ENCODE measurements at regions not wholly inside any gene's neighbourhood (a gene's known extent, or its start where the extent isn't known, plus 50 kb on each side); places are given as distances from the start of the nearest gene placed in this dataset.

- in situ Hi-C loops (cut with MboI; ENCODE audit: low sequenced_read_pairs) = no loop called here
Measured at GRCh38 chr3:107082527-107082926, 294.7 kb upstream of the CCDC54 start.

- in situ Hi-C loops (cut with MboI; ENCODE audit: low sequenced_read_pairs) = no loop called here
Measured at GRCh38 chr3:107085261-107085660, 292.0 kb upstream of the CCDC54 start.

DNA sequence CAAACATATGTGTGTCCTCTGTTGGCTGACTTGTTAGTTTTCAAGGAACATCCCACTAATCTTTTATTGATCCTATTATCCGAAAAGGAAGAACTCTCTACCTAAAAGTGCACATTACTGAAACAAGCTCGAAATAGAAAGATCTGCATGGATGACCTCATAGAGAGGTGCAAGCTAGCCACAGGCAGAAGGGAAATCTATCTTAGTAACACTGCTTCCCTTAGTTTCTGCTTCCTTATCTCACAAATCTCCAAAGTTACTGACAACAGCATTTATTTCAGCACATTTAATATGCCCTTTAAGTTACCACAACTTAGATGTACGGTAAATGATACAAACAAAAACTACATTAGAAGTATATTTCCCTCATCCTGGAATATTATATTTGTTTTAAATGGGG, 285.1 kb upstream of the CCDC54 start:
- in situ Hi-C loops (cut with MboI; ENCODE audit: low sequenced_read_pairs) = no loop called here

DNA sequence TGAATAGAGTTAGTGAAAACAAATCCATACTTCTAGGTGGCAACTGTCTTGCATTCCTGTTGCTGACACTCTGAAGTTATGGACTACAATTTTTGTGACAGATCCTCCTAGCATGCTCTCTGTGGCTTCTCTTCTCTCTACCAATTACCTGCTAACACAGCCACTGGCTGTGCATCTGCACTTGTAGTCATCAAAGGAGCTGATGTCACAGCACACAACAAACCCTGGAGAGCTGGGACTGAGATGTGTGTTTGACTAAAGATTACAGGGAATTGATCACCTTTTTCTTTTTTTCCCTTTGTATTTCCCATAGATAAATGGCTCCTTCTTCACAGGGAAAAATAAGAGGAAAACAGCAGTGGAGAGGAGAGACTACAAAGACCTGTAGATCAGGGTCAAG, 278.4 kb upstream of the CCDC54 start:
- in situ Hi-C loops (cut with MboI; ENCODE audit: low sequenced_read_pairs) = no loop called here

DNA sequence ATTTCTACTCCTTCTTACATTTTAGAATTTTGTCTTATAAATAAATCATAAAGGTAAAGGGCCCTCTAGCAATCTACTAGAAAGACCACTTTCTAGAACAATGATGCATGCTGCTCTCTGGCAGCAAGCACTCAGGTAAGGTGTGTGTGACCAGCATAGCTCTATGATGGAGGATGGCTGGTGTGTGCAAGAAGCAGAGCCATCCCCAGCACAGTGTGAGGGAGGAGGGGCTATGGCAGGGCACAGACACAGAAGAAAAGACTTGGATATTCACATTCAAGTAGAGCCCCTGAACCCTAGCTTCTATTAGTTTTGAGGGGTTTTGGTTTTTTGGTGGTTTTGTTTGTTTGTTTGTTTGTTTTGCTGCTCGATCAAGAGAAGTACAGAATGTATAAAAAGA, 277.1 kb upstream of the CCDC54 start:
- in situ Hi-C loops (cut with MboI; ENCODE audit: low sequenced_read_pairs) = no loop called here

DNA sequence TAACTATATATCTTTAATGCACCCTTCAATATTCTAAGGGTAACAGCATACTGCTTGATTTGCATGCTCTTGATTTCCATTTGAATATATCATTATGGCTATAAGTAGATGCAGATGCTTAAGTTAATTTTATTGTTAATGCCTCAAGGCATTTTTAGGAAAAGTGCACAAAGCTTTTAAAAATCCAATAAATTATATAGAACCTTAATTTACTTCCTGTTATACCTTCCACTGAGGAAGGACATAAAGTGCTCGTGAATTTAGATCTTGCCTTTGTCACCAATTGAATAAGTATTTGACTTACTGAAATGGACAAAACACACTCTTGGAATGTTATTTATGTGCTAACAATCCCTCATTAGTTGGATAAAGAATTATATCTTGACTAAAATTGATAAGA, 276.7 kb upstream of the CCDC54 start:
- in situ Hi-C loops (cut with MboI; ENCODE audit: low sequenced_read_pairs) = no loop called here

DNA sequence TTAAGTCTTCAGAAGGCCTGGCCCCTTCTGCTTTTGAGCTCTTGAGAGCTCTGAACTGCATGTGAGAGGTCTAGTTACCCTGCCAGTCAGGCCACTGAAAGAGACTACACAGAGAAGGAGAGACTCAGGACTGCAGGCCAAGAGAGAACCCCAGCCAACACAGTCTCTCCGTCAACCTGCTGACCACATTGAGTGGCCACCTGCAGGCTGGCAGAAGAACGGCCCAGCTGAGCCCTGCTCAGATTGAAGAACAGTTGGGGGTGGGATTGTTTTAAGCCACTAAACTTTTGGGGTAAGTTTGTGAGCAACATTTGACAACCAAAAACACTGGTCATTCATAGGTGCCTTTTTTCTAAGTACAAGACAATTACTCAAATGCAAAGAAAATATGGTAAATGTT, 273.5 kb upstream of the CCDC54 start:
- in situ Hi-C loops (cut with MboI; ENCODE audit: low sequenced_read_pairs) = no loop called here

GRCh38 chr3:107106316-107106715, 270.9 kb upstream of the CCDC54 start:
- in situ Hi-C loops (cut with MboI; ENCODE audit: low sequenced_read_pairs) = no loop called here

DNA sequence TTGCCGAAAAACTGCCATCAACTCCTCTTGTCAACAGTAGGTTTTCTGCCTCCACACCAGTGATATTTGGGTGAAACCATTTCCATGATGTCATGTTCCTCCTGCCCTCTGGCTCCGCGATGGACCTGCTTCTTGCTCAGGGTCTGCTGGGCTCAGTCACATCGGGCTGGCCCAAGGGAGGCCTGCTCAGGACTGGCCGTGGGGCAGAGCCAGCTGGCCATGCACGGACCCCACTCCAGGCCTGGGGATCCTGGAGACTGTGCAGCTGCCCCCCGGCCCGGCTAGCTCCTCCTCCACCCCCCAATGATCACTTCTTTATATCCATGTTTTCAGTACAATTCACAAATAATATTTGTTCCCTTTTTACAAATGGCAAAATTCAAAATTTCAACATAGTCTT, 270.3 kb upstream of the CCDC54 start:
- in situ Hi-C loops (cut with MboI; ENCODE audit: low sequenced_read_pairs) = no loop called here

GRCh38 chr3:107110596-107111305, 266.5 kb upstream of the CCDC54 start:
- in situ Hi-C loops (cut with MboI; ENCODE audit: low sequenced_read_pairs) = no loop called here

DNA sequence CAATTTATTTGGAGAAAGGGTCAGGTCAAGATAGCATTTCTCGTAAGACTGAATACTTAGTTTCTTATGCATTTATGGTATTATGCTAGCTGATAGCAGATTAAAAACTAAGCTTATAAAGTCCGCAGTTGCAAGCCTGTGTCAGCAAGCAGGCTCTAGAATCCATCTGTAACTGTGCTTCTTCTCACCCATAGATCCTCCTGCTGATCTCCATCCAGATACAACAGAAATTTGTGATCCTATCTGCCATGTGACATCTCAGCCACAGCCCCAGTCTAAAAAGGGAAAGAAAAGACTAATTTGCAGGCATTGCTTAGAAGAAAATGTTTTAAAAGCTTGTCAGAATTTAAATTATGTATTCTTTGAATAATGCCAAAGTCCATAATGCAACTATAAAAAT, 265.4 kb upstream of the CCDC54 start:
- in situ Hi-C loops (cut with MboI; ENCODE audit: low sequenced_read_pairs) = no loop called here

DNA sequence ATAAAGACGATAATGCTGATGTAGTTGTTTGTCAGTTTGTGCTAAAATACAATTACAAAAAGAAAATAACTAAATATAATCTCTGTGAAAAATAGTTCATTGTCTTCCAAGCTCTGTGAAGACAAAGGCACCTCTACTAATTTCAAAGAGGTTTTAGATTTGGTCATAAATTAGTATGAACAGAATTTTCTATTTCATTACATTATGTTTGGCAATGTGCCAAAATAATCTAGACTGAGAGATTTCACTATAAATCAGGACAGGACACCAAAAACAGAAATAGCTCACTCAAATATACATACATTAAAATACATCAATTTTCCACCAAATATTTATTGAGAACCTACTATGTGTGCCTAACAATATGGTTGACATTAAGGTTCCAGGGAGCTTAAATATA, 264.9 kb upstream of the CCDC54 start:
- in situ Hi-C loops (cut with MboI; ENCODE audit: low sequenced_read_pairs) = no loop called here

GRCh38 chr3:107116251-107116650, 261.0 kb upstream of the CCDC54 start:
- in situ Hi-C loops (cut with MboI; ENCODE audit: low sequenced_read_pairs) = no loop called here

DNA sequence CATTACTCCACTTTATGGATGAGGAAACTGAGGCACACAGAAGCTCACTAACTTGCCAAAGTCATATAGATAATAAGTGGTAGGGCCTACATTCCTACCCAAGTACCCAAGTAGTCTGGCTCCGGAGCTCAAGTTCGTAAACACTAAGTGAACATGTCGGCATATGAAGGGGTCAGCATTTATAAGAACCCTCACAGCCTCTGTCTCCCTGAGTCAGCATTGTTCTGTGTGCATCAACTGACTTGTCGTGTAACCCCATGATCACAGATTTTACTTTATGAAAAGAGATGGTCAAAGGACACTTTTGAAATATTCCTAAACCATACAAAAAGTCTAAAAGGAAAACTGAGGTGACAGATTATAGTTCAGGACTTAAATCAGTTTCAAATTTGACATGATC, 260.1 kb upstream of the CCDC54 start:
- in situ Hi-C loops (cut with MboI; ENCODE audit: low sequenced_read_pairs) = no loop called here

- in situ Hi-C loops (cut with MboI; ENCODE audit: low sequenced_read_pairs) = no loop called here
Measured at GRCh38 chr3:107117922-107118536, 259.2 kb upstream of the CCDC54 start.

DNA sequence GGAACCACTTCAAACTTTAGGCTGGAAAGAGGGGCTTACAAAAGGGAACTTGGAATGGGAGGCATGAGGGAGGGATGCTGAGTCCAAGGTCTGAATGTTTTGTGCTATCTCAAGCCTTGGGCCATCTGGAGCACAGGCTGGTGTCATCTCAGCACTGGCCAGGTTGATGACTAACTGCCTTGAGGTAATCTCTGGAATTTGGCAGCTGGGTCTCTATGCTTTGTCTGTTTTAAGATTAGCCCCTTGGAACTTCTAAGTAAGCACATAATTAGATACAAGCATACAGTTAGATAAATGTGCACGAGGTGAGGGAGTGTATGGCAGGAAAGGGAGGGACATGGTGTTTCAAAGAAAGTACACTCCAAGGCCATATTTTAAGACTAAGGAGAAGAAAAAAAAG, 252.4 kb upstream of the CCDC54 start:
- in situ Hi-C loops (cut with MboI; ENCODE audit: low sequenced_read_pairs) = no loop called here

DNA sequence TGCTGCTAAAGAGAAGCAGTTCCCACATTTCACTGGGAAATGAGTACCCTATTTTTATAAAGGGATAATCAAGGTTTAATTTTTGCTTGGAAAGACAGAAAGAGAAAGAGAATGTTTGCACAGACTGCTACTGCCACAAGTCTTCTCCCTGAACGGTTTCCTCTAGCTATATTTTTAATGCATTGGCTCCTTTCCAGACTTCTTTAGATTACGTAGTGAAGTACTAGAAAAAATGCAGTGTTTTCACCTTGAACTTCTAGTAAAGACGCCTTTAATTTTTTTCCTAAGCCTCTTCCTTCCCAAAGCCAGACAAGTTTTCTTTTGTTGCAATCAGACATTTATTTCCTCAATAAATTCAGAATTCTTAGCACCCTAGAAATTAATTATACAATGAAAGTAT, 248.3 kb upstream of the CCDC54 start:
- in situ Hi-C loops (cut with MboI; ENCODE audit: low sequenced_read_pairs) = no loop called here

DNA sequence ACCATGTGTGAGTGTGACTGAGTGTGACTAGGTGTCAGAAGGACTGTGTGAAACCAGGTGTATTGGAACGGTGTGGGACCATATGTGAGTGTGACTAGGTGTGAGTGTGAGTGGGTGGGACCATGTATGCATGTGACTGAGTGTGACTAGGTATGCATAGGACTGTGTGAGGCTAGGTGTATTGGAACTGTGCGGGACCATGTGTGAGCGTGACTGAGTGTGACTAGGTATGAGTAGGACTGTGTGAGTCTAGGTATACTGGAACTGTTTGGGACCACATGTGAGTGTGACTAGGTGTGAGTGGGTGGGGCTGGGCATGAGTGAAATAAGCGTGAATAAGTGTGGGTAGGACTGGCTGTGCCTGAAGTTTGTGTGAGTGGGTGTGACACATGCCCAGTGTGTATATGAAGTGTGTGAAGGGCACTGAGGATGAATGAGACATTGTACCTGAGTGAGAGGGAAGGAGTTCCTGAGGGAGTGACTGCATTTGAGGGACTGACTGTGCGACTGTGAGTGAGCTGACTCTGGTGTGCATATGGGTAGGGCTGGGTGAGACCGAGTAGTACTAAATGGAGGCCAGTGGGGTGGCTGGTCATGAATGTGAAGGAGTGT, 247.0 kb upstream of the CCDC54 start:
- in situ Hi-C loops (cut with MboI; ENCODE audit: low sequenced_read_pairs) = no loop called here

- in situ Hi-C loops (cut with MboI; ENCODE audit: low sequenced_read_pairs) = no loop called here
Measured at GRCh38 chr3:107132674-107133073, 244.6 kb upstream of the CCDC54 start.

DNA sequence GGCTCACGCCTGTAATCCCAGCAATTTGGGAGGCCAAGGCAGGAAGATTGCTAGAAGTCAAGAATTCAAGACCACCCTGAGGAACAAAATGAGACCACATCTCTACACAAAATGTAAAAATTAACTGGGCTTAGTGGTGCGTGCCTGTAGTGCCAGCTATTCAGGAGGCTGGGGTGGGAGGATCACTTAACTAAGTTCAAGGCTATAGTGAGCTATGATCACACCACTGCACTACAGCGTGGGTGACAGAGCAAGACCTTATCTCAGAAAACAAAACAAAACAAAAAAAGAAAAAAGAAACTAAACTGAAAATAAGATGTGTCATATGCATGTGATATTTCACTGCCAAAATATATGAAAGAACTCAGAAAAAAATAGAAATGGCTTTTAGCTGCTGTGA, 243.3 kb upstream of the CCDC54 start:
- in situ Hi-C loops (cut with MboI; ENCODE audit: low sequenced_read_pairs) = no loop called here

GRCh38 chr3:107142171-107142570, 235.1 kb upstream of the CCDC54 start:
- in situ Hi-C loops (cut with MboI; ENCODE audit: low sequenced_read_pairs) = no loop called here

GRCh38 chr3:107142786-107143575, 234.3 kb upstream of the CCDC54 start:
- in situ Hi-C loops (cut with MboI; ENCODE audit: low sequenced_read_pairs) = no loop called here

Data from HL-60/S4 treated with retinoic acid at 250 ng/mL for 4 days and 3 days (cell line).